ENCODE measurements at regions not wholly inside any gene's neighbourhood (a gene's known extent, or its start where the extent isn't known, plus 50 kb on each side); places are given as distances from the start of the nearest gene placed in this dataset.

DNA sequence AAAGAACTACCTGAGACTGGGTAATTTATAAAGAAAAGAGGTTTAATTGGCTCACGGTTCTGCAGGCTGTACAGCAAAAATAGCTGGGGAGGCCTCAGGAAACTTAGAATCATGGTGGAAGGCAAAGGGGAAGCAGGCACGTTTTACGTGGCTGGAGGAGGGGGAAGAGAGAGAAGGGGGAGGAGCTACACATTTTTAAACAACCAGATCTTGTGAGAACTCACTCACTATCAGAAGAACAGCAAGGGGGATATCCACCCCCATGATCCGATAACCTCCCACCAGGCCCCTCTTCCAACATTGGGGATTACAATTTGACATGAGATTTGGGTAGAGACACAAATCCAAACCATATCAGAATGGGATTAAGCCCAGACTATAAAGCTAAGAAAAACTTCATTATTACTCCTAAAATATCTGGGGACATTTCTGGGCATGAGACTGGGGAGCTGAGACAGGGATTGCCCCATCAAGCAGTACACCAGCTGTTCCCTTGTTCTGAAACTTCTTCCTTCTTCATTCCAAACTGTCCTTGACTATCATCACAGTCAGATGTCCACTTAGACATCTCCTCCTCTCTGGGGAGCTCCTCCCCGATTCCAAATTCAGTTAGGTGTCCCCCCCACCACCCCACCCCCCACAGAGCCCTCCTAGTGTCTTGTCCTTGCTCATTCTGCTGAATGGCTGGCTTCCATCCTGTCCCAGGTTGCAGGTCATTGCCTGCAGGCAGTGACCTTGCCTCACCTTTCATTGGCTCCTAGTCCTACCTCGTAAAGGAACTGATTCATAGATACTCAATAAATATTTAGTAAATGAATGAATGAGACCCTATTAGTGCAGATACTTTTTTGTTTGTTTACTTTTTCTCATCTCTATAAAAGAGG, 132.6 kb downstream of the EVX1 start:
- peaks cover 13% of the 10 kb centered on the region for H3K4me1 Mint-ChIP-seq (ENCODE audit: low read depth)
- TF ChIP-seq, protein P1, sequence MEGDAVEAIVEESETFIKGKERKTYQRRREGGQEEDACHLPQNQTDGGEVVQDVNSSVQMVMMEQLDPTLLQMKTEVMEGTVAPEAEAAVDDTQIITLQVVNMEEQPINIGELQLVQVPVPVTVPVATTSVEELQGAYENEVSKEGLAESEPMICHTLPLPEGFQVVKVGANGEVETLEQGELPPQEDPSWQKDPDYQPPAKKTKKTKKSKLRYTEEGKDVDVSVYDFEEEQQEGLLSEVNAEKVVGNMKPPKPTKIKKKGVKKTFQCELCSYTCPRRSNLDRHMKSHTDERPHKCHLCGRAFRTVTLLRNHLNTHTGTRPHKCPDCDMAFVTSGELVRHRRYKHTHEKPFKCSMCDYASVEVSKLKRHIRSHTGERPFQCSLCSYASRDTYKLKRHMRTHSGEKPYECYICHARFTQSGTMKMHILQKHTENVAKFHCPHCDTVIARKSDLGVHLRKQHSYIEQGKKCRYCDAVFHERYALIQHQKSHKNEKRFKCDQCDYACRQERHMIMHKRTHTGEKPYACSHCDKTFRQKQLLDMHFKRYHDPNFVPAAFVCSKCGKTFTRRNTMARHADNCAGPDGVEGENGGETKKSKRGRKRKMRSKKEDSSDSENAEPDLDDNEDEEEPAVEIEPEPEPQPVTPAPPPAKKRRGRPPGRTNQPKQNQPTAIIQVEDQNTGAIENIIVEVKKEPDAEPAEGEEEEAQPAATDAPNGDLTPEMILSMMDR (IDR thresholded peaks at IDR 0.05): no peak
- H3K27ac Mint-ChIP-seq: no peak overlapping the region
- H3K9me3 Mint-ChIP-seq: no peaks in the 10 kb centered on the region
- no peaks in the 10 kb centered on the region for H3K36me3 Mint-ChIP-seq (ENCODE audit: low read depth)
- no peak overlapping the region for H3K4me3 Mint-ChIP-seq
- peaks cover 14% of the 10 kb centered on the region for H3K27me3 Mint-ChIP-seq (ENCODE audit: insufficient read depth)
- no peak for DNase-seq

DNA sequence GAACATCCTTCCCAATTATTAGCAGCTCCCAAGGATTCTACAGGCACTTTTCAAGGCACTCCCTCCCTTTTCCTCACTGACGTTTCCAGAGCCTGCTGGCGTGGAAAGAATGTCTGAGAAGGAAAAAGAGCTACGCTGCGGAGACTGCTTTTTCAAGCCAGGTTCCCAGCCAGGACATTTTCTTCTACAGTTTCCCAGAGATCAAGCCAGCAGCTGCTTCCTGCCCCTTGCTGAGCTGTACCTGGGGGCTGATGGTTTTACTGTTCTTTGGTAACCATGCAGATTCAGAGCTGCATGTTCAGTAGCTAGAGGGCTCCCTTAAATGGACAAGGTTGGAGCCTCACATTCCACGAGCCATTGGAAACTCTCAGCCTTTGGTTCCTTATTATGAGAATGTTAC, 133.4 kb downstream of the EVX1 start:
- H3K27me3 Mint-ChIP-seq (ENCODE audit: insufficient read depth): peaks cover 14% of the 10 kb centered on the region
- no peaks in the 10 kb centered on the region for H3K36me3 Mint-ChIP-seq (ENCODE audit: low read depth)
- peaks cover 13% of the 10 kb centered on the region for H3K4me1 Mint-ChIP-seq (ENCODE audit: low read depth)
- H3K4me3 Mint-ChIP-seq: no peak overlapping the region
- no peak for DNase-seq
- no peak overlapping the region for H3K27ac Mint-ChIP-seq
- TF ChIP-seq, protein P1 (IDR thresholded peaks at IDR 0.05): no peak
- no peaks in the 10 kb centered on the region for H3K9me3 Mint-ChIP-seq

DNA sequence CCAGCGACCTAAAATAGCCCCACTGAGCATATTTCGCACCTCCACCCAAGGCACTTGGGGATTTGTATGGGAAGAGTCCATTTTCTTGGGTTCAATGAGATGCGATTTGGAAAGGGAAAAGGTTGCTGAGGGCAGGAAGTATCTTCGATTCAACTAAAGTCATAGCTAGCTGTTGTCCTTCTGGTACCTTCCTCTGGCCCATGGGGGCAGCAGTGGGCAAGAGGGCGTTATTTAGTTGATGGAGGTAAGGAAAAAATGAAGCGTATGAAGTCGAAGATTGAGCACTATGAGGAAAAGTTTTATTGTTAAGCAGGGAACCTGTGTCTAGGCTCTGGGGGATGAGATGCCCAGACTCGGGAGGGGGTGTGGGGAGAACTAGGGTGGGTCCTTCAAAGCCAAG, 135.4 kb downstream of the EVX1 start:
- TF ChIP-seq, protein P1 (IDR thresholded peaks at IDR 0.05): no peak; the same call in 1 of the 2 replicates
- Mint-ChIP-seq H3K36me3 (ENCODE audit: low read depth) (no peaks in the 10 kb centered on the region), H3K27ac (no peak overlapping the region), H3K27me3 (ENCODE audit: insufficient read depth) (peaks cover 14% of the 10 kb centered on the region), H3K4me1 (ENCODE audit: low read depth) (peaks cover under 1% of the 10 kb centered on the region; the same call in 1 of the 2 replicates), H3K9me3 (no peaks in the 10 kb centered on the region), H3K4me3 (no peak overlapping the region)
- DNase-seq: no peak

DNA sequence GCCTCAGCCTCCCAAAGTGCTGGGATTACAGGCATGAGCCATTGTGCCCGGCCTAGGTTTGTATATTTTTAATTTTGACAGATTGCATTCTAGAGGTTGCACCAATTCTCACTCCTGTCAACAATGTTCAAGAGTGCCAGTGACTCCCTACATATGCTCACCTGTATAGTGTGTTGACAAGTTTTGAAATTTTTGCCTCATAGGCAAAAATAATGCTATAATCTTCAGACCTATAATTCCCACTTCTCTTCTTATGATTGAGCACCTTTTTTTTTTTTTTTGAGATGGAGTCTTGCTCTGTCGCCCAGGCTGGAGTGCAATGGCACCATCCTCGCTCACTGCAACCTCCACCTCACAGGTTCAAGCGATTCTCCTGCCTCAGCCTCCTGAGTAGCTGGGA, 139.7 kb downstream of the EVX1 start:
- no peak for DNase-seq
- Mint-ChIP-seq H3K36me3 (ENCODE audit: low read depth) (no peaks in the 10 kb centered on the region), H3K4me3 (no peak overlapping the region), H3K4me1 (ENCODE audit: low read depth) (no peaks in the 10 kb centered on the region), H3K9me3 (no peaks in the 10 kb centered on the region), H3K27ac (no peak overlapping the region), H3K27me3 (ENCODE audit: insufficient read depth) (peaks cover 14% of the 10 kb centered on the region)
- TF ChIP-seq, protein P1 (IDR thresholded peaks at IDR 0.05): no peak

DNA sequence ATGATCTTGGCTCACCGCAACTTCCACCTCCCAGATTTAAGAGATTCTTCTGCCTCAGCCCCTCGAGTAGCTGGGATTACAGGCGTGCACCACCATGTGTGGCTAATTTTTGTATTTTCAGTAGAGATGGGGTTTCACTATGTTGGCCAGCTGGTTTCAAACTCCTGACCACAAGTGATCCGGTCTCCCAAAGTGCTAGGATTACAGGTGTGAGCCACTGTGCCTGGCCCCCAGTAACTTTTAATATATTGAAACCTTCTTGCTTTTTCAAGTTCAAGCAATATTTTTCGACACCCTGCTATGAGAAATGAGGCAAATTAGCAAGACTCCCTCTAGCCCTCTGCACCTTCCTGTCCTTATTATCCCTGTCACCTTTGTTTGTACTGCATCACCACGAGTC, 144.0 kb downstream of the EVX1 start:
- H3K4me1 Mint-ChIP-seq (ENCODE audit: low read depth): no peaks in the 10 kb centered on the region
- no peak overlapping the region for H3K27ac Mint-ChIP-seq
- H3K27me3 Mint-ChIP-seq (ENCODE audit: insufficient read depth): peaks cover 22% of the 10 kb centered on the region
- TF ChIP-seq, protein P1 (IDR thresholded peaks at IDR 0.05): no peak
- no peaks in the 10 kb centered on the region for H3K36me3 Mint-ChIP-seq (ENCODE audit: low read depth)
- H3K4me3 Mint-ChIP-seq: no peak overlapping the region
- H3K9me3 Mint-ChIP-seq: no peaks in the 10 kb centered on the region
- DNase-seq: no peak
